ENCODE measurements at regions not wholly inside any gene's neighbourhood (a gene's known extent, or its start where the extent isn't known, plus 50 kb on each side); places are given as distances from the start of the nearest gene placed in this dataset.

DNA sequence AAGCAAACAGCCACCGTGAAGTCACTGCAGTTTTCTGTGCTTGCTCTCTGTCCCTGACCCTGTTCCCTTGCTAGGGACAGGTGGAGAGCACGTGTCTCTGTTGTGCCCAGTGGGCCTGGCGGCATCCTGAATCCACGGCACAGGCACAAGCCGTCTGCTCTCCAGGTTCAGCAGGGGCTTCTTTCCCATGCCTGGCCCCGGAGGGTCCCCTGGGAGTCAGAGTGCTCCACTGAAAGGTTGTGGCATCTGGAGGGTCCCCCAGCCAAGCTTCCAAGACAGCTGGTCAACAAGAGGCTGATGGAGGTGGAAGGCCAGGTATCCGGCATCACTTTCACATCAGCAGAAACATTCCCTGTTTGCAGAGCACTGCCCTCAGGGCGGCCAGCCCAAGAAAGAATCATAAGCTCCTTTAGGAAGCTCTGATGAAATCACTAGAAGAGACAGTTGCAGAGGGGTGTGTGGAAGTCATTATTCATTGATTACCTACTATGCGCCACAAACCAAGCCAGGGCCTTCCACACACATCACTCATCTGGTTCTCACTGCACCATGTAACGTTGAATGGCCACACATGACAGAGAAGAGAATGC is 346.4 kb upstream of the B3GAT1 start (continued):
- TF ChIP-seq, protein P1, sequence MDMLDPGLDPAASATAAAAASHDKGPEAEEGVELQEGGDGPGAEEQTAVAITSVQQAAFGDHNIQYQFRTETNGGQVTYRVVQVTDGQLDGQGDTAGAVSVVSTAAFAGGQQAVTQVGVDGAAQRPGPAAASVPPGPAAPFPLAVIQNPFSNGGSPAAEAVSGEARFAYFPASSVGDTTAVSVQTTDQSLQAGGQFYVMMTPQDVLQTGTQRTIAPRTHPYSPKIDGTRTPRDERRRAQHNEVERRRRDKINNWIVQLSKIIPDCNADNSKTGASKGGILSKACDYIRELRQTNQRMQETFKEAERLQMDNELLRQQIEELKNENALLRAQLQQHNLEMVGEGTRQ (CRISPR knock-in tag; IDR thresholded peaks at IDR 0.05) = no peak
- TF ChIP-seq, protein P2, sequence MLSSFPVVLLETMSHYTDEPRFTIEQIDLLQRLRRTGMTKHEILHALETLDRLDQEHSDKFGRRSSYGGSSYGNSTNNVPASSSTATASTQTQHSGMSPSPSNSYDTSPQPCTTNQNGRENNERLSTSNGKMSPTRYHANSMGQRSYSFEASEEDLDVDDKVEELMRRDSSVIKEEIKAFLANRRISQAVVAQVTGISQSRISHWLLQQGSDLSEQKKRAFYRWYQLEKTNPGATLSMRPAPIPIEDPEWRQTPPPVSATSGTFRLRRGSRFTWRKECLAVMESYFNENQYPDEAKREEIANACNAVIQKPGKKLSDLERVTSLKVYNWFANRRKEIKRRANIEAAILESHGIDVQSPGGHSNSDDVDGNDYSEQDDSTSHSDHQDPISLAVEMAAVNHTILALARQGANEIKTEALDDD (IDR thresholded peaks at IDR 0.05) = no peak
- TF ChIP-seq ZNF507 (tag; conservative IDR thresholded peaks at IDR 0.05) (no peak), DIDO1 (tag; IDR thresholded peaks at IDR 0.05; ENCODE audit: low read depth) (no peak), DPF2 (IDR thresholded peaks at IDR 0.05) (no peak), RBFOX2 (IDR thresholded peaks at IDR 0.05; ENCODE audit: low read depth, low read length) (no peak)

DNA sequence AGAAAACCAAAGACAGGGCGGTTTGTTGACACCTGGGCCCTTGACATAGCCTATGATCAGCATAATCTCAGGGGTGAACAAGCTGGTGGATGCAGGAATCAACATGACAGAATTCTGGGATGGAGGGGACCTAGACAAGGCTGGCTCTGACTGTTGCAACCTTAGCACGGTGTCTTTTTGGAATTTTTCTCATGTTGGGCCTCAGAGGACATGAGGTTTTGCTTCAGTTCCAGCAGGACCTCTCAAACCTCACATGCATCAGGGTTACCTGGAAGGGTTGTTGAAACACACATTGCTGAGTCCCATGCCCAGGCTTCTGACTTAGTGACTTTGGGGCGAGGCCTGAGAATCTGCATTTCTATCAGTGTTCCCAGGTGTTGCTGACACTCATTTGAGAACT is 345.6 kb upstream of the B3GAT1 start:
- 0% methylated on average over 3 of the region's 3 CpGs for WGBS (ENCODE audit: insufficient coverage, low coverage, missing lambda C conversion rate)
- H3K27me3 ChIP-seq (ENCODE audit: control insufficient read depth in 2 of 2, insufficient read depth in 2 of 2, low read length in 2 of 2) = peaks cover 3 to 47% of the 10 kb centered on the region in 2 experiments; a peak in 4 of 5 replicates
- ChIA-PET POLR2A (no interaction called here), CTCF (ENCODE audit: low intra/inter-chr PET ratio) (no interaction called here)
- no peak overlapping the region for H3K4me3 ChIP-seq
- H3K36me3 ChIP-seq (ENCODE audit: control insufficient read depth, insufficient read depth, low read length) = no peaks in the 10 kb centered on the region
- H3K79me2 ChIP-seq (ENCODE audit: control insufficient read depth, insufficient read depth, low read length) = no peaks in the 10 kb centered on the region
- DNase-seq (ENCODE audit: extremely low read depth in 1 of 4, low spot score in 3 of 4) = no peak
- no peak overlapping the region for H3K27ac ChIP-seq (ENCODE audit: extremely low read depth, low read depth, low read length)
- peaks cover 0 to 8% of the 10 kb centered on the region in 2 experiments; a peak in 1 of 5 replicates for H3K4me1 ChIP-seq (replicated peaks in 1 of 2; ENCODE audit: control insufficient read depth in 2 of 2, insufficient read depth in 2 of 2, low read length in 2 of 2)
- H2AFZ ChIP-seq (ENCODE audit: low read depth, low read length) = no peak overlapping the region
- no TSS peak for BruUV-seq (replicated peaks)
- FAIRE-seq = no peak
- in situ Hi-C loops (cut with MboI) (no loop called here), intact Hi-C loops (cut with micrococcal nuclease) (no loop called here)
- H3K9me1 ChIP-seq (ENCODE audit: control insufficient read depth, insufficient read depth, low read length) = no peaks in the 10 kb centered on the region
- H4K20me1 ChIP-seq (replicated peaks; ENCODE audit: control insufficient read depth, insufficient read depth, low read length) = no peaks in the 10 kb centered on the region; the same call in 1 of the 2 replicates
- H3K9me3 ChIP-seq (replicated peaks; ENCODE audit: control insufficient read depth, insufficient read depth, low read depth, low read length) = no peaks in the 10 kb centered on the region
- H3K4me2 ChIP-seq (ENCODE audit: insufficient read depth, low read length) = no peak overlapping the region
- ATAC-seq = no peak
- no peak overlapping the region for H3K9ac ChIP-seq (ENCODE audit: insufficient read depth in 1 of 2, low read depth in 2 of 2, low read length in 2 of 2)
- TF ChIP-seq, protein P3, sequence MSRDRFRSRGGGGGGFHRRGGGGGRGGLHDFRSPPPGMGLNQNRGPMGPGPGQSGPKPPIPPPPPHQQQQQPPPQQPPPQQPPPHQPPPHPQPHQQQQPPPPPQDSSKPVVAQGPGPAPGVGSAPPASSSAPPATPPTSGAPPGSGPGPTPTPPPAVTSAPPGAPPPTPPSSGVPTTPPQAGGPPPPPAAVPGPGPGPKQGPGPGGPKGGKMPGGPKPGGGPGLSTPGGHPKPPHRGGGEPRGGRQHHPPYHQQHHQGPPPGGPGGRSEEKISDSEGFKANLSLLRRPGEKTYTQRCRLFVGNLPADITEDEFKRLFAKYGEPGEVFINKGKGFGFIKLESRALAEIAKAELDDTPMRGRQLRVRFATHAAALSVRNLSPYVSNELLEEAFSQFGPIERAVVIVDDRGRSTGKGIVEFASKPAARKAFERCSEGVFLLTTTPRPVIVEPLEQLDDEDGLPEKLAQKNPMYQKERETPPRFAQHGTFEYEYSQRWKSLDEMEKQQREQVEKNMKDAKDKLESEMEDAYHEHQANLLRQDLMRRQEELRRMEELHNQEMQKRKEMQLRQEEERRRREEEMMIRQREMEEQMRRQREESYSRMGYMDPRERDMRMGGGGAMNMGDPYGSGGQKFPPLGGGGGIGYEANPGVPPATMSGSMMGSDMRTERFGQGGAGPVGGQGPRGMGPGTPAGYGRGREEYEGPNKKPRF (IDR thresholded peaks at IDR 0.05; ENCODE audit: low read depth, low read length) = no peak
- TF ChIP-seq CREB1 (IDR thresholded peaks at IDR 0.05) (no peak), CREB1 (CRISPR knock-in tag; IDR thresholded peaks at IDR 0.05) (no peak), RBM39 (optimal IDR thresholded peaks at IDR 0.05; ENCODE audit: low read depth, low read length) (no peak), BRD9 (IDR thresholded peaks at IDR 0.05; ENCODE audit: low read depth, partially characterized antibody) (no peak), HNRNPUL1 (IDR thresholded peaks at IDR 0.05; ENCODE audit: low read length) (no peak), MEF2A (IDR thresholded peaks at IDR 0.05; ENCODE audit: control insufficient read depth, low read depth, low read length) (no peak)
- TF ChIP-seq, protein P4, sequence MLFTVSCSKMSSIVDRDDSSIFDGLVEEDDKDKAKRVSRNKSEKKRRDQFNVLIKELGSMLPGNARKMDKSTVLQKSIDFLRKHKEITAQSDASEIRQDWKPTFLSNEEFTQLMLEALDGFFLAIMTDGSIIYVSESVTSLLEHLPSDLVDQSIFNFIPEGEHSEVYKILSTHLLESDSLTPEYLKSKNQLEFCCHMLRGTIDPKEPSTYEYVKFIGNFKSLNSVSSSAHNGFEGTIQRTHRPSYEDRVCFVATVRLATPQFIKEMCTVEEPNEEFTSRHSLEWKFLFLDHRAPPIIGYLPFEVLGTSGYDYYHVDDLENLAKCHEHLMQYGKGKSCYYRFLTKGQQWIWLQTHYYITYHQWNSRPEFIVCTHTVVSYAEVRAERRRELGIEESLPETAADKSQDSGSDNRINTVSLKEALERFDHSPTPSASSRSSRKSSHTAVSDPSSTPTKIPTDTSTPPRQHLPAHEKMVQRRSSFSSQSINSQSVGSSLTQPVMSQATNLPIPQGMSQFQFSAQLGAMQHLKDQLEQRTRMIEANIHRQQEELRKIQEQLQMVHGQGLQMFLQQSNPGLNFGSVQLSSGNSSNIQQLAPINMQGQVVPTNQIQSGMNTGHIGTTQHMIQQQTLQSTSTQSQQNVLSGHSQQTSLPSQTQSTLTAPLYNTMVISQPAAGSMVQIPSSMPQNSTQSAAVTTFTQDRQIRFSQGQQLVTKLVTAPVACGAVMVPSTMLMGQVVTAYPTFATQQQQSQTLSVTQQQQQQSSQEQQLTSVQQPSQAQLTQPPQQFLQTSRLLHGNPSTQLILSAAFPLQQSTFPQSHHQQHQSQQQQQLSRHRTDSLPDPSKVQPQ (CRISPR knock-in tag; IDR thresholded peaks at IDR 0.05; ENCODE audit: borderline replicate concordance) = no peak
